Mucosa of rectum (tissue), 2 donors: ENCODE measurements at regions not wholly inside any gene's neighbourhood (a gene's known extent, or its start where the extent isn't known, plus 50 kb on each side); places are given as distances from the start of the nearest gene placed in this dataset.

Source experiments
- H3K27ac ChIP-seq, 2 donors: one replicate each; pipeline ENCODE4 v1.7.0; 2013; ENCODE audit warnings: inconsistent platforms in 2 of 2, low read depth in 2 of 2, low read length in 2 of 2
- H3K27me3 ChIP-seq, 2 donors: one replicate each; pipeline ENCODE4 v1.7.0; 2013; ENCODE audit warnings: low read length in 2 of 2; ENCODE audit not compliant: control insufficient read depth in 2 of 2, insufficient read depth in 2 of 2
- H3K36me3 ChIP-seq, 2 donors: one replicate each; pipeline ENCODE4 v1.7.0; 2013; ENCODE audit warnings: low read length in 2 of 2; ENCODE audit not compliant: control insufficient read depth in 2 of 2, insufficient read depth in 2 of 2
- H3K4me1 ChIP-seq, 2 donors: one replicate each; pipeline ENCODE4 v1.7.0; 2013; ENCODE audit warnings: low read length in 2 of 2, mild to moderate bottlenecking in 1 of 2; ENCODE audit not compliant: control insufficient read depth in 2 of 2, insufficient read depth in 2 of 2
- H3K4me3 ChIP-seq, 2 donors: one replicate each; pipeline ENCODE4 v1.7.0; 2013; ENCODE audit warnings: low read length in 2 of 2
- H3K9ac ChIP-seq, 2 donors: one replicate each; pipeline ENCODE4 v1.7.0; 2013; ENCODE audit warnings: low read length in 2 of 2, low read depth in 1 of 2, mild to moderate bottlenecking in 1 of 2
- H3K9me3 ChIP-seq, 2 donors: one replicate each; pipeline ENCODE4 v1.7.0; 2013; ENCODE audit warnings: low read length in 2 of 2; ENCODE audit not compliant: control insufficient read depth in 2 of 2
- donor health status: healthy.
- donor health status: Normal muscosa, but diverticular disease.

DNA sequence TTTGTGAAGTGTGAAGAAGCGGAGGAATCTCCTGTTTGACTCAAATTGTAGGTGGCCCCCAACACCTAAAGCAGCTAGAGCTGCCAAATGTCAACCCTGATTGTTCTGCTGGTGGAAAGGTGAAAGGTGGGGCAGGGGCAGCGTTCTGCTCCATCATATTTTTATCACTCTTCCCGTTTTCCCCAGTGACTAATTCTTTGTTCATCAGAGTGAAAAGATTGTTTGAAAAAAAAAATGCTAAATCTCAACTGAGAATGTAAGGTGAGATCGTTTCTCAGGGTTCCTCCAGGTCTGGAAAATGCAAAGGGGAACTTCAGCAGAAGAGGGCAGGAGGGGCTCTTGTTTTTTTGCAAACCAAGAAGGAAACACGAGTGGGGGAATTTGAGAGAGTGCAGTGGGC is 137.7 kb downstream of the MN1 start:
- no peak overlapping the region for H3K27ac ChIP-seq
- H3K9me3 ChIP-seq = no peaks in the 10 kb centered on the region
- no peaks in the 10 kb centered on the region for H3K27me3 ChIP-seq
- H3K36me3 ChIP-seq = no peaks in the 10 kb centered on the region
- no peak overlapping the region for H3K9ac ChIP-seq
- H3K4me1 ChIP-seq = no peaks in the 10 kb centered on the region
- no peak overlapping the region for H3K4me3 ChIP-seq

GRCh38 chr22:27666272-27666997 is 135.1 kb downstream of the MN1 start:
- no peaks in the 10 kb centered on the region for H3K9me3 ChIP-seq
- no peaks in the 10 kb centered on the region for H3K36me3 ChIP-seq
- no peak overlapping the region for H3K27ac ChIP-seq
- H3K9ac ChIP-seq = no peak overlapping the region
- H3K27me3 ChIP-seq = peaks cover 0 to 7% of the 10 kb centered on the region in 2 donors
- H3K4me3 ChIP-seq = no peak overlapping the region
- H3K4me1 ChIP-seq = peaks cover 0 to 5% of the 10 kb centered on the region in 2 donors

- Histone ChIP-seq H3K9ac (no peak overlapping the region), H3K4me3 (no peak overlapping the region)
Observed at GRCh38 chr22:27667121-27667843, 134.3 kb downstream of the MN1 start.

DNA sequence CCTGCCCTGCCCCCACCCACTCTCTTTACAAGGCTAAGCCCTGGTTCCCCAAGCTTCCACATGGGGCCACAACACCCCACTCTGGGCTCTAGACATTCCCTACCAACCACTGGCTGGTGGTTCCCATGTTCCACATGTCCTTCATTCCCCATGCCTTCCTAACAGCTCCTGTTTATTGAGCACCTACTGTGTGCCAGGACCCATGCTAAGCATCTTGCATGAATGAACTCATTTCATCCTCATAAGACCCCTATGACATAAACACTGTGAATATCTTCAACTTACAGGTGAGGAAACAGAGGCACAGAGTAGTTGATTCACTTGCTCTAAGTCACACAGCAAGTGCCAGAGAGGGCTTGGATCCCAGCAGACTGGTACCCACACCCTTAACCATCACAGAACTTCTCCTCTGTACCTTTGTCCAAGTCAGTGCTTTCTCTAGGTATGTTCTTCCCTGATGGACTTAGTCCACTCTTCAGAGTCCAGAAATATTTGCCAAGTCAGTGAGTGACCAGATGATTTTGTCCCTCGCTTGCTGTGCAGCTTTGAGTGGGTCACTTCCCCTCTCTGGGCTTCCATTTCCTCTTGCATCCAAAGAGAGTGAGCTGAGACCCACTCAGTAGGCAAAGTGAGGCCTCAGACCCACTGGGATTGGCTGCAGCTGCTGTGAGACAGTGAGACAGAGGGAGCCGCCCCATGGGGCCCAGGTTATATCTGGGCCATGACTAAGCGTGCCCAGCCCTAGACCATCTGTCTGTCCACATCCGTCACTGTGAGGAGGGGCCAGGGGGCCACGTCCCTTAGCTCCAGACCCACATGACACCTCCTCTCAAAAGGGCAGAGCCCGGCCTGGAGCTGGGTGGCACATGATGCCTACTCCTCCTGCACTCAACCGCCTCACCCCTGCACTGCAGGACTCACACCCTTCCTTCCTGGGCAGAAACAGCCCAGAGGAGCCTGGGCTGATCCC is 132.4 kb downstream of the MN1 start:
- H3K4me3 ChIP-seq = no peak overlapping the region
- peak overlapping the region in 1 of 2 donors; percentile 66 for H3K27ac ChIP-seq
- H3K4me1 ChIP-seq = peaks cover 0 to 5% of the 10 kb centered on the region in 2 donors
- peaks cover 0 to 7% of the 10 kb centered on the region in 2 donors for H3K27me3 ChIP-seq
- no peaks in the 10 kb centered on the region for H3K36me3 ChIP-seq
- H3K9me3 ChIP-seq = no peaks in the 10 kb centered on the region
- H3K9ac ChIP-seq = no peak overlapping the region

More at GRCh38 chr22:27667121-27667843, 134.3 kb downstream of the MN1 start:
- H3K4me1 ChIP-seq = peaks cover 0 to 5% of the 10 kb centered on the region in 2 donors
- H3K27me3 ChIP-seq = peaks cover 0 to 7% of the 10 kb centered on the region in 2 donors
- no peak overlapping the region for H3K27ac ChIP-seq
- no peaks in the 10 kb centered on the region for H3K36me3 ChIP-seq
- H3K9me3 ChIP-seq = no peaks in the 10 kb centered on the region

DNA sequence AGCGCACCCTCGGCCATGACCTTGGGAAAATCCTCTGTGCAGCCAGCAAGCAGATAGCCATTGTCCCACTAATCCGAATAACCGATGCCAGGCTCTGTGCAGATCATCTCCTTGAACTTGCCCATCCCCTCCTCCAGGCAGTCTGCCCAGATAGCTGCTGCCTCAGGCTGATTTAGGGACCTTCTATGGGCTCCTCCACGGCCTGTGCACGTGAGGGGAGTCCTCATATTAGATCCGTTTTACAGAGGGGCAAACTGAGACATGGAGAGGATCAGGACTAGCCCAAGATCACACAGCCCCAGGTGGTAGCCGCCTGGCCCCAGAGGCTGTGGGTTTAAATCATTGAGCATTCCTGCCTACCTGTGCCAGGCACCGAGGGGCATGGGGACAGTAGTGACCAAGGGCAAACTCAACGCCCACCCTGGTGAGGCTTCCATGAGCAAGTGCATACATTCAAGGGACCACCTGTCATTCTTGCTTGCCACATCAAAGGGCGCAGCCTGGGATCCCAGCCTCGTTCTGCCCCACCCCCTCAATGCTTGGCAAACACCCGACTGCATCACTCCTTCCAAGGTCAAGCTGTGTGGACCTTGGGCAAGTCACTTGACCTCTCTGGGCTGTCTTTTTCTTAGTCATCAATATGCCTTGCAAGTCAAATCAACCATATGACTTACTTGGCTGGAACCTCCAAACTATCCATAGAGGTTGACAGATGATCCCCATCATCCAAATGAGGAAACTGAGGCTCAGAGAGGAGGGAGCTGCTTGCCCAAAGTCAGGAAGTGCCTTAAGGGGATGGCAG is 131.6 kb downstream of the MN1 start:
- Histone ChIP-seq H3K4me3 (no peak overlapping the region), H3K9ac (no peak overlapping the region), H3K27ac (peak overlapping the region in 1 of 2 donors; percentile 66), H3K4me1 (peaks cover 0 to 5% of the 10 kb centered on the region in 2 donors), H3K27me3 (peaks cover 0 to 7% of the 10 kb centered on the region in 2 donors), H3K9me3 (no peaks in the 10 kb centered on the region), H3K36me3 (no peaks in the 10 kb centered on the region)

DNA sequence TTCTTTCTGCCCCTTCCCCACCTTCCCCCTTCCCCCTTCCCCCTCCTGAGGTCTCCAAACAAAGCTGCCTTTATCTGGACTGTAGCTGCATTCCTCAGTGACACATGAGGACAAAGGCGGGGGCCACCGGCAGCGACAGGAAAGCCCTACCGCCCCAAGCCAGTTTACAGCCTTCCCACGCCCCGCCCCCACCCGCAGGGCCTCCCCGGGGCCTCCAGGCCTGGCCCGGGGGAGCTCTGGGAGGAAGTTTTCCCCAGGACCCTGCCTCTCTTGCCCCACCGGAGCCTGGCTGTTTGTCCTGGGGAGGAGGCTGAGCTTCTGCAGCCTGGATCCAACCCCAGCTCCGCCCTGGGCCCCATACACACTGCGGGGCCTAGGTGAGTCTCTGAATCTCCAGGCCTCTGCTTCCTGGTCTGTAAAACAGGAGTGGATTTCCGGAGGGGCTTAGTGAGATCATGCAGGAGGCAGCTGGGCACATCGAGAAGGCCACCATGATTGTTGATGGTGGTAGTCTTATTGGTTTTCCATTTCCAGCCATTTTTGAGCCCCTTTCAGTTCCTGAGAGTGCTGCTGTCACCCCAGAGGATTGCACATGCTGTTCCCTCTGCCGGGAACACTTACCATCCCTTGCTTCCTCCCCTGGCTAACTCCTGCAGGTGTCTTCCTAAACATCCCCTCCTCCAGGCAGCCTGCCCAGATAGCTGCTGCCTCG is 130.7 kb downstream of the MN1 start:
- H3K36me3 ChIP-seq = no peaks in the 10 kb centered on the region
- peaks cover 0 to 5% of the 10 kb centered on the region in 2 donors for H3K4me1 ChIP-seq
- peaks cover 0 to 7% of the 10 kb centered on the region in 2 donors for H3K27me3 ChIP-seq
- no peak overlapping the region for H3K27ac ChIP-seq
- H3K4me3 ChIP-seq = no peak overlapping the region
- H3K9ac ChIP-seq = no peak overlapping the region
- H3K9me3 ChIP-seq = no peaks in the 10 kb centered on the region

DNA sequence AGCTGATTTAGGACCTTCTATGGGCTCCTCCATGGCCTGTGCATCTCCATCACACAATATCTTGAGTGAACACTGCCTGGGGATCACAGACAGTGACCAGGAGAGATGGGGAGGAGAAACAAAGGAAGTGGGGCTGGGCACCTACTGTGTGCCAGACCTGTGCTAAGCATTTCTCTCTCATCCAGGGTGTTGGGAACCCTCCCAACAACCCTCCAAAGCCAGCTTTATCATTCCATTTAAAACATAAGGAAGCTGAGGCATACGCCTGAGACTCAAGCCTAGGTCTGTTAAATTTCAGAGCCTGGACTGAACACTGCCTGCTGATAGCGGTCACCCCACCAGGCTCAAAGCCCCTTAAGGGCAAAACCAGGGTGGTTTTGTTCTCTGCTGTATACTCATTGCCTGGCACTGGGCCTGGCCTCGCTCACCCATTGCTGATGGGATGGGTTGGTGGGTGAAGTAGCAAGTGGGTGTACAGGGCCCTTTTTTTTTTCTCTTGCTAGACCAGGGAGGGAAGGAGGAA is 130.1 kb downstream of the MN1 start:
- no peaks in the 10 kb centered on the region for H3K9me3 ChIP-seq
- H3K9ac ChIP-seq = no peak overlapping the region
- no peaks in the 10 kb centered on the region for H3K36me3 ChIP-seq
- no peak overlapping the region for H3K27ac ChIP-seq
- H3K4me3 ChIP-seq = no peak overlapping the region
- peaks cover 0 to 7% of the 10 kb centered on the region in 2 donors for H3K27me3 ChIP-seq
- H3K4me1 ChIP-seq = peaks cover 0 to 5% of the 10 kb centered on the region in 2 donors

GRCh38 chr22:27672721-27673418 is 128.7 kb downstream of the MN1 start:
- peaks cover 0 to 5% of the 10 kb centered on the region in 2 donors for H3K4me1 ChIP-seq
- H3K27ac ChIP-seq = no peak overlapping the region
- H3K9me3 ChIP-seq = peaks cover 0 to 3% of the 10 kb centered on the region in 2 donors
- no peak overlapping the region for H3K4me3 ChIP-seq
- peaks cover 0 to 7% of the 10 kb centered on the region in 2 donors for H3K27me3 ChIP-seq
- H3K9ac ChIP-seq = no peak overlapping the region
- no peaks in the 10 kb centered on the region for H3K36me3 ChIP-seq
